Colonic mucosa (tissue), 4 donors: ENCODE measurements at regions not wholly inside any gene's neighbourhood (a gene's known extent, or its start where the extent isn't known, plus 50 kb on each side); places are given as distances from the start of the nearest gene placed in this dataset.

Experiments
- DNase-seq: peaks from one replicate; pipeline ENCODE4 v3.0.0-alpha.2; 2020
- H3K27ac ChIP-seq: fragments of 200-600 bp; one replicate; pipeline ENCODE4 v1.8.0; 2021
- H3K27me3 ChIP-seq: fragments of 200-600 bp; one replicate; pipeline ENCODE4 v1.8.0; 2021
- H3K36me3 ChIP-seq: fragments of 200-600 bp; one replicate; pipeline ENCODE4 v1.8.0; 2021
- H3K4me1 ChIP-seq: fragments of 200-600 bp; one replicate; pipeline ENCODE4 v1.8.0; 2021; ENCODE audit warnings: mild to moderate bottlenecking
- H3K4me3 ChIP-seq: fragments of 200-600 bp; one replicate; pipeline ENCODE4 v1.8.0; 2021
- H3K9ac ChIP-seq, 2 donors: one replicate each; pipeline ENCODE4 v1.7.0; 2013; ENCODE audit warnings: control low read depth in 2 of 2, low read depth in 2 of 2, low read length in 2 of 2
- H3K9me3 ChIP-seq: fragments of 200-600 bp; one replicate; pipeline ENCODE4 v1.8.0; 2021
- CTCF ChIP-seq: fragments of 200-600 bp; IDR thresholded peaks from one replicate; pipeline ENCODE4 v1.8.0; 2022; ENCODE audit warnings: antibody characterized with exemption, mild to moderate bottlenecking
- intact Hi-C: fragments of 100-400 bp; cut with DNase I; formaldehyde crosslinking; loops from one replicate; pipeline ENCODE4 v1.14.1; 2022
- donor health status: healthy.
- donor health status: DM: no; HTN: no; CAD: no.
- donor health status: DM: no; HTN: no; CAD: no.

GRCh38 chr22:47245286-47245685 lies 482.8 kb downstream of the TBC1D22A start:
- no peak for DNase-seq
- H3K4me1 ChIP-seq, result no peaks in the 10 kb centered on the region
- no peak for TF ChIP-seq CTCF
- no peaks in the 10 kb centered on the region for H3K9me3 ChIP-seq
- intact Hi-C loops, result no loop called here
- H3K36me3 ChIP-seq, result no peaks in the 10 kb centered on the region
- no peak overlapping the region for H3K4me3 ChIP-seq
- H3K9ac ChIP-seq, result no peak overlapping the region
- no peaks in the 10 kb centered on the region for H3K27me3 ChIP-seq
- H3K27ac ChIP-seq, result no peak overlapping the region

DNA sequence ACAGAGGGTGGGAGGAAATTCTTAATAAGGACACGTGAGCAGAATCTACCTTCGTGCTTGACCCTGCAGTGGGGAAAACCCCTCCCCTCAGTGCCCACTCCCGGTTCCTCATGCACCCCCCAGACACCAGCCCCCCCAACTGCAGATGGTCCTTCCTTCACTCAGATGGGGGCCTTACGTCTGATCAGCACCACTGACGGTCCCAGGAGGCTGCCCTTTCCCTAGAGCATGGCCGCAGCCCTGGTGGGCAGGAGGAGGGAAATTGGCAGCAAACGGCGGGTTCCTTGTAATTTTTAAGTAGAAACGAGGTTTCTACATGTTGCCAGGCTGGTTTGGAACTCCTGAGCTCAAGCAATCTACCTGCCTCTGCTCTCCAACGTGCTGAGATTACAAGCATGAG lies 477.7 kb downstream of the TBC1D22A start:
- H3K27me3 ChIP-seq, result no peaks in the 10 kb centered on the region
- no peak overlapping the region for H3K27ac ChIP-seq
- H3K4me3 ChIP-seq, result no peak overlapping the region
- H3K9me3 ChIP-seq, result no peaks in the 10 kb centered on the region
- H3K4me1 ChIP-seq, result no peaks in the 10 kb centered on the region
- no peak for TF ChIP-seq CTCF
- intact Hi-C loops, result no loop called here
- H3K36me3 ChIP-seq, result no peaks in the 10 kb centered on the region
- DNase-seq, result no peak
- H3K9ac ChIP-seq, result no peak overlapping the region

- Histone ChIP-seq H3K9me3 (no peaks in the 10 kb centered on the region), H3K4me3 (no peak overlapping the region), H3K36me3 (no peaks in the 10 kb centered on the region), H3K9ac (no peak overlapping the region), H3K4me1 (no peaks in the 10 kb centered on the region), H3K27me3 (no peaks in the 10 kb centered on the region), H3K27ac (no peak overlapping the region)
- no peak for DNase-seq
- no peak for TF ChIP-seq CTCF
- intact Hi-C loops, result no loop called here
Observed at GRCh38 chr22:47239474-47239860, 477.0 kb downstream of the TBC1D22A start.

DNA sequence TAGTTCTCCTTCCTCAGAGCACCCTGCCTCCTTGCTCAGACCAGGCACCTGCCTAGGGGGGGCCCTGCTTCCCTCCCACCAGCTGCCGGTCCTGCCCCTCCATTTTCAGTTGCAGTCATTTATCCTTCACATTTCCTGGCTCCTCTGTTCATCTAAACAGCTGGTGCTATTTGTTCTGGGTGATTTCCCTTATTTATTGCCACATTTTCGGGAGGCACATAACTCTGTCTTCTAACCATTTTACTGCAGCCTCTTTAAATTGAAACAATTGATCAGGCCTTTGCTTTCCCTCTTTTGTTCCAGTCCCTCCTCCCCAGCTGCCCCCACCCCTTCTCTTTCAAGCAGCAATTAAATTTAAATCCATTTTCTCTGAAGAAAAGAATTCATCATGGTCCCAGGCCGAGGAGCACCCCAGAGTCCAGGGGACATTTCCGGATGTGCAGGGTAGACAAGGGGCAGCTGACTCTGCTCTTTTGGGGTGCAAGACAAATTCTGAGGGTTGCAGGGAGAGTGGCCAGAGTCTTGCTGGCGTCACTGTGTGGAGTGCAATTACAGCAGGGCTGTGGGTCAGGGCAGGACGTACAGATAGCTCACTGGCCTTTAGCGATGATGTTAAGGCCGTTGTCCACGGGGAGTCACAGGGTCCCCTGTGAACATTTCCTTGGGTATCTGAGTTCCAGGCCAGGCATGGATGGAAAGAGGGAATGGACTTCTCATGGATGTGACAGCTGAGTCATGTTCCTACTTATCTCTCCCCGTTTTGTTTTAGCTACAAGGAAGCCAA lies 476.4 kb downstream of the TBC1D22A start:
- H3K9ac ChIP-seq, result no peak overlapping the region
- TF ChIP-seq CTCF, result no peak
- H3K27me3 ChIP-seq, result no peaks in the 10 kb centered on the region
- H3K4me1 ChIP-seq, result no peaks in the 10 kb centered on the region
- H3K4me3 ChIP-seq, result no peak overlapping the region
- intact Hi-C loops, result no loop called here
- no peaks in the 10 kb centered on the region for H3K36me3 ChIP-seq
- DNase-seq, result no peak
- no peaks in the 10 kb centered on the region for H3K9me3 ChIP-seq
- no peak overlapping the region for H3K27ac ChIP-seq

DNA sequence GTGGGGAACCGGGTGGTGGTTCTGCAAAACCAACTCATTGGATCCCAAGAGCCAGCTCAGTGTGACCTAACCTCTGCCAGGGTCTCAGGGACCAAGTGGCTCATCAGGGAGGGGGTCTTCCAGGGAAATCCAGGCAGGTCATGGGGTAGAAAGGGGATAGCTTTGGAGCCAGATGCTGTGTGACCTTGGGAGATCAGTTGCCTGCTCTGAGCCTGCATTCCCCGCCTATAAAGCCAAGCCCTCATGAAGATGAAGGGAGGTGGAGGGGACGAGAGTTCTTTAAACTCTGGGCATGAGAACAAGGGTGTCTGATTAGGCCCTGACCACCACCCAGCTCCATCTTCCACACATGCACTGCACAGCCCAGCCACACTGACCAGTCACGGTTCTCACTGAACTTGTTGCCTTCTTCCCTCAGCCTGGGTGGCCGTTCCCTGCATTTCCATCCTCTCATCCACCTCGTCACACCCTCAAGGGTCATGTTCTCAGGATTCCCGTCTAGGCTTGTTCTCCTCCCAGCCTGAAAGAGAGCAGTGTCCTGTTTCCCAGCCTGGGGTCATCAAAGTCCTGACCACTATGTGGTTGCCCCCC lies 475.5 kb downstream of the TBC1D22A start:
- TF ChIP-seq CTCF, result no peak

More for the DNA sequence above, 475.5 kb downstream of the TBC1D22A start:
- Histone ChIP-seq H3K9ac (no peak overlapping the region), H3K4me3 (no peak overlapping the region), H3K27ac (no peak overlapping the region), H3K9me3 (no peaks in the 10 kb centered on the region), H3K36me3 (no peaks in the 10 kb centered on the region), H3K4me1 (no peaks in the 10 kb centered on the region), H3K27me3 (no peaks in the 10 kb centered on the region)
- intact Hi-C loops, result no loop called here
- DNase-seq, result no peak
